ENCODE measurements at regions not wholly inside any gene's neighbourhood (a gene's known extent, or its start where the extent isn't known, plus 50 kb on each side); places are given as distances from the start of the nearest gene placed in this dataset.
"Not testable (repeated sequence)": the region's sequence is repeated elsewhere in the genome, so short reads cannot be mapped to it uniquely, and the experiment has no call there.

DNA sequence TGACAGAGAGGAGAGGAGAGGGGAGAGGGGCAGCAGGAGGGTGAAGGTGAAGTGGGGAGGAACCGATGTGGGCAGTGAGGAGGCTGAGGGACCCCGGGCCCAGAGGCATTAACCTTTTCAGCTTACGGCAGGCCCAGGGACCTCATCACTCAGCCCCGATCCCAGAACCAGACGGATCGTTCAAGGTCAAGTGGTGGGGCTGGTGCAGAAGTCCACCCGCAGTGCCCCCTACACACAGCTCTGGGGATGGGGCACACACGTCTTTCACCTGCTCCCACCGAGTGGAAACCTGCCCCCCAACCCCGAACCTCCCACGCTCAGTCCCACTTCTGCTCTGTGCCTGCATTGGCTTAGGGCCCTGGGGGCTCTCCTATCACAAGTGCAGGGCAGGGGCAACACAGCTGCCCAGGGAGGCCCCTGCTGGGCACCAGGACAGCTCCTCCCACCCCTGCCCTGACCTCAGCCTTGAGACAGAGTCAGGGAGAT lies 81.9 kb upstream of the GOLGA6L4 start:
- DNase-seq, result not testable (repeated sequence)

DNA sequence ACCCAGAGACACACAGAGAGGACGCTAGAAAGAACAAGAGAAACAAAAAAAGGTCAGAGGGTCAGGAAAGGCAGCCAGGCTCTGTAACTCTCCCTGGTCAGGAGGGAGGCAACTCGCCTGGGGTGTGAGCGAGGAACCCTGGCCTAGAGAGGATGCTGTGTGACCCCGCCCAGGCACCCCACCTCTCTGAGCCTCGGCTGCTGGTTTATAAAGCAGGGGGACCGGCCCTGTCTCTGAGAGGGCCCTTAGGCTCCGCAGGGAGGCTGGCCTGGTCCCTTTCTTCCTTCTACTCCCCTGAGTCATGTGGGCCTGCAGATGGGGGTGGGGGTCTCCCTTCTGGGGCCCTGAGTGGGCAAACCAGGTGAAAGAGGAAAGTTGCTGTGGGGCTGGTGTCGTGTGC lies 81.3 kb upstream of the GOLGA6L4 start:
- not testable (repeated sequence) for DNase-seq

GRCh38 chr15:84154787-84155186 lies 80.8 kb upstream of the GOLGA6L4 start:
- DNase-seq, result not testable (repeated sequence)

DNA sequence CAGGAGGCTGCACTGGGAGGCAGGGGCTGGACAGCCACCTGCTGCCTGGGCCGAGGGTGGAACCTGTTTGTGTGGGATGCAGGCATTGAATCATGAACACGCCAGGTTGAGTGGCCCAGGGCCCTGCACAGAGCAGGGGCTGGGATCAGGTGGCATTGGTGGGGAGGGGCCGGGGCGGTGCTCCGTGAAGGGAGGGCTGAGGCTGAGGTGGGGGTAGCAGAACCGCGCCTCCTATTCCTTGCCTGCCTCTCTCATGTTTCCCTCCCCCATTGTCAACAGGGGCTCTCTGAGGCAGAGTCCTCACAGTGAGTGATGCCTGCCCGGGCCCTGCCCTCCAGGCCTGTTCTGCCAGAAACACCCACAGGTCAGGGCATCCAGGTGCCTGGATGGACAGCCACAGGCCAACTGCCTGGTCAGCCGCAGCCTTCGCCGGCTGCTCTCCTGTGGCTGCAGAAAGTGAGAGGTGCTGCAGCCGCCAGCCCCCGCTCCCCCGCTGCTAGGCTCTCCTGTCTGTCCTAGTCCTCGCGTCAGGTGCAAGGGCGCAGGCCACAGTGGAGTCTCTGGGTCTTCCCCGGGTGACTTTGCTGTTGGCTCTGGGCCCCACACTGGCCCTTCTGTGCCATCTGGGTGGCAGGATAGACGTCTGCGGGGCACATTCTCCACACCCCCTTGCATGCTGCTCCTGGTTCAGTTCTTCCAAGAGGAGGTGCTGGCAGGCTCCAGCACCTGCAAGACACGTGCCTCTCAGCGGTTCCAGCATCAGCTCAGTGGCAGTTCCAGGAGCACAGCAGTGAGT lies 79.6 kb upstream of the GOLGA6L4 start:
- not testable (repeated sequence) for DNase-seq

DNA sequence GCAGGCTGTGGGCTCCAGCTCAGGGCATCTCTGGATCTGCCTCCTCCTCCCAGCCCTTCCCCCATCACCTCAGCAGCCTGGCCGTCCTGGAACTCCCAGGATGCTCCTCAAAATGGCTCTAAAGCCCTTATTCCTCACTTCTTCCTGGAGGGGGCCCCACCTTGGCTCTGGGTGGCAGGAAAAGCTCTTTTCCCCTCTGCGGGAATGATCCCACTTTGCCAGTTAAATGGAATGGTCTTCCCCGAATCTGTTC lies 79.1 kb upstream of the GOLGA6L4 start:
- DNase-seq, result not testable (repeated sequence)

DNA sequence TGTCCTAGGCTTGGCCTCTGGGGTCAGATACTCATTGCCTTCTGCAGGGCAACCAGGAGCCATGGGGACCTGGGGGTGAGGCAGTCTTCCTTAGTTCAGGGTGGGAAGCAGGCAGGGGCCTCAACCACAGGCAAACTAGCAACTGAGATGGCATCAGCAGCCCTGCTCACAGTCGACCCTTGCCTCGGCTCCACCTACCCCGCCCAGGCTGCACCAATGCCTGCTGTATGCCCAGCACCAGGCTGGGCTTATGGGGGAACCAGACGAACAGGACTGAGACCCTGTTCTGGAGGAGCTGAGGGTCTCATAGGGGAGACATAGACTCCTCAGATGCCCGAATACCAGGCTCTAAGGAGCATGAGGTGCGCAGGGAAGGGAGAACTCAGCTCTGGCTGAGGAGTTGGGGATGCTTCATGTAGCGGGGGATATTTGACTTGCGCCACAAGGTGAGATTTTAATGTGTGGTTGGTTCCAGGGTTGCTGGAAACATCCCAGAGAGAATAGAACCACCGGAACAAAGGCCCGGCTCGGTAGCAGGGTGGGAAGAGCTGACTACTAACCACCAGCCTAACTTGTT lies 78.4 kb upstream of the GOLGA6L4 start:
- DNase-seq, result not testable (repeated sequence)

DNA sequence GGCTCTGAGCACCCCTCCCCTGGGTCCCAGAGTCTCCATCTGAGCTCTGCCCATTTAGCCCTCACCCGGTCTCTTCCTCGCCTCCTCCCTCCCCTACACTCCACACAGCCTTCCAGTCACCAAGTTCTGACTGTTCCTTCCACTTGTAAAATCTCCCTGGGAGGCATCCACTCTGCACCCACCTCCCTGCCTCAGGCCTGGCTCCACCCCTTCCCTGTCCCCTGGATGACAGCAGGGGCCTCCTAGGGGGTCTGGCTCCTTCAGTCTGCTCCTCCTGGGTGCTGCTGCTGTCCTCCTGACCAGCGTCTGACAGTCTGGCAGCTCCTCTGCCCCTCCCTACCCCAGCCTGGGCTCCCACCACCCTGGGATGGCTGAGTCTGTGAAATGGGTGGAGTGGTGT lies 77.7 kb upstream of the GOLGA6L4 start:
- DNase-seq, result not testable (repeated sequence)

DNA sequence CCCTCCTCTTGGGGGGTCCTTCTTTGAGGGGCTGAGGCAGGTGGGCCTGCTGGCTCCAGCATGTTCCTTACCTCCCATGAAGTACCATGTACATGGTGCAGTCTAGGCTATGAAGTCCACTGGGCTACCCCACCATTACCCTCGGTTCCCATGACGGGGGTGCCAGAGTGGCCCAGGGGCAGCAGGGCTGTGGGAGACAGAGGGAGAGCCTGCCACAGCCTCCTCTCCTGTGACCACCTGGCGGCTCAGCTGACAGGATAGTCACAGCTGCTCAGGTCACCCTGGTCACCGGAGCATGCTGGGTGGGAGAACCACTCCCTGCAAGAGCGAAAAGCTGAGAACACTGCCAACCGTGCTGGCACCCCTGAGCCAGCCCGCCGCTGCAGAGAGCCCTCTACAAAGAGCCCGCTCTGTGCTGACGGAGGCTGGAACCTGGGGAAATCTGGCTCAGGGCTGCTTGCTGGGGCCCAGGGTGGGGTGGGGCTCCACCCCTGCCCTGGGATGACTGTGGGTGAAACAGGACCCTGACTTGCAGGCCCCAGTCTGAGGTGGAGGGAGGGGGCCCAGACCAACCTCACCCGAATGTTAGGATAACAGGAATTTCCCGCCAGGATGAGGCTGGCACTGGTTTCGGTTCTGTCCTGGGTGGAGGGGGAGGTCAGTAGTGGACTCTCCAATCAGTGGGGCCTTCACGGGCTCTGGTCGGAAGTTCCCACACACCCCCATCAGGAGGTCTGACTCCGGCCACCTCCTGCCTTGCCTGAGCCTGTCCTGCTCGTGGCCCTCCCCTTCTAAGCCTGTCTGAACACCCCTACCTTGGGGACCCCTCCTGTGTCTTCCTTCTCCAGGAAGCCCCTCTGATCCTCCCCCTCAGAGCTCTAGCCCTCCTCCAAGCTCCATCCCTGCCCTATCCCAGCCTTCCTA lies 76.0 kb upstream of the GOLGA6L4 start:
- not testable (repeated sequence) for DNase-seq

- DNase-seq, result not testable (repeated sequence)
Observed at GRCh38 chr15:84164423-84165292, 70.9 kb upstream of the GOLGA6L4 start.

DNA sequence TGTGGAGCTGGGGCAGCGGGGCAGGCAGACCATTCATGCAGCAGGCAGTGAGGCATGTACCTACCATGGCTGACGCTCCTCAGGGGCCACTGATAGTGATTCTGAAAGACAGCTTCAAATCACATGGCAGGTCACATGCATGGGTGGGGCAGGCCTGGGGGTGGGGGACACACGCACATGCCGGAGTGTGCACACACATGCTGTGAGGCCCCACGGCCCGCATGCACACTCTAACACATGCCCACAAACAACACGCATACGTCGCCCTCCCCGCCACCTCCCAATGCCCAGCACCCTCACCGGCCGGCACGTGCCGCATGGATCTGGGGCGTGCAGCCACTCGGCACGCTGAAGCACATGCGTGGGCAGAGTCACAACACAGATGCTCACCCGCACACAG lies 65.5 kb upstream of the GOLGA6L4 start:
- DNase-seq, result not testable (repeated sequence)

DNA sequence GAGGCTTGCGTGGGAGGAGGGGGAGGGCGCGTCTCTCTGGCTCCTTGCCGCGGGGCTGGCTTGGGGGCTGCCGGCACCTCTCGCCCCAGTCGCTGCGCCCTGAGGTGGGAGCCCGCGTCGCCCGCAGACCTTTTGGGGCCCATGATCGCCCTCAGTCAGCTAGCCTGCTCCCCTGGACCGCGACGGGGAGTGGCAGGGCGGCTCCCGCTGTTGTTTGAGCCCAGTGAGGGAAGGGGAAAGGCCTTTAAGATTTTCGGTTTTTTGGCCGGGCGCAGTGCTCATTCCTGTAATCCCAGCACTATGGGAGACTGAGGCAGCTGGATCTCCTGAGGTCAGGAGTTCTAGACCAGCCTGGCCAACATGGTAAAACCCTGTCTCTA lies 62.4 kb upstream of the GOLGA6L4 start:
- not testable (repeated sequence) for DNase-seq

All from fibroblast of skin of scalp (primary cell).